K562 (cell line): ENCODE measurements at regions not wholly inside any gene's neighbourhood (a gene's known extent, or its start where the extent isn't known, plus 50 kb on each side); places are given as distances from the start of the nearest gene placed in this dataset.

ENCODE experiments used
- ATAC-seq: fragments of 200-7000 bp; cut with Tn5 transposase; 3 replicates; pipeline ENCODE4 v1.9.1; 2020; ENCODE audit warnings: moderate library complexity
- BruUV-seq: library from RNA; stranded (reverse); fragments of 400-500 nt; replicated peaks from 2 replicates; lab custom pipeline; 2021; lab: Mats Ljungman, UMichigan
- CTCF ChIA-PET: fragments of 300-600 bp; formaldehyde crosslinking; extraction: SDS; loops from one replicate; lab custom pipeline; 2021; ENCODE audit warnings: low intra/inter-chr PET ratio; lab: Yijun Ruan, JAX
- POLR2A ChIA-PET: fragments of 300-600, 350-650 bp; sonication (Branson Sonifier 250); formaldehyde crosslinking; extraction: SDS; loops from one replicate; lab custom pipeline; 2021; ENCODE audit warnings: antibody characterized with exemption, inconsistent platforms; lab: Yijun Ruan, JAX
- DNase-seq, 4 experiments: peaks; one replicate each; pipeline versions ENCODE4 v3.0.0 to v3.0.0-alpha.2; 2011 to 2018; ENCODE audit warnings: low spot score in 3 of 4, mixed read lengths in 3 of 4; ENCODE audit errors: extremely low read depth in 1 of 4
- FAIRE-seq: peaks from 2 replicates; lab custom pipeline; 2011; peaks lifted over from hg19 to GRCh38; lab: Jason Lieb, UNC
- H2AFZ ChIP-seq: 2 replicates; pipeline ENCODE4 v1.6.0; 2011; ENCODE audit warnings: low read depth, low read length, control low read depth, inconsistent platforms
- H3K27ac ChIP-seq: fragments of 200-600 bp; 3 replicates; pipeline ENCODE4 v1.8.0; 2011; ENCODE audit warnings: low read depth, mild to moderate bottlenecking, control low read depth, inconsistent platforms, low read length, moderate library complexity, mixed read lengths; ENCODE audit errors: extremely low read depth
- H3K27me3 ChIP-seq, 2 experiments: fragments of 300-600 bp in 1 of 2; 2 replicates in 1 of 2; 3 replicates in 1 of 2; pipeline versions ENCODE4 v1.6.0 to v1.8.0; 2011; ENCODE audit warnings: inconsistent platforms in 2 of 2, low read length in 2 of 2, mild to moderate bottlenecking in 1 of 2, mixed read lengths in 1 of 2, moderate library complexity in 1 of 2; ENCODE audit not compliant: control insufficient read depth in 2 of 2, insufficient read depth in 2 of 2
- H3K36me3 ChIP-seq: fragments of 300-600 bp; 3 replicates; pipeline ENCODE4 v1.8.0; 2011; ENCODE audit warnings: mild to moderate bottlenecking, low read length, inconsistent platforms; ENCODE audit not compliant: control insufficient read depth, insufficient read depth
- H3K4me1 ChIP-seq, 2 experiments: fragments of 200-600 bp in 1 of 2; replicated peaks in 1 of 2; 2 replicates in 1 of 2; 3 replicates in 1 of 2; pipeline versions ENCODE4 v1.5.1 to v1.8.0; 2011; ENCODE audit warnings: inconsistent platforms in 2 of 2, low read length in 2 of 2, mild to moderate bottlenecking in 1 of 2, mixed read lengths in 1 of 2, moderate library complexity in 1 of 2; ENCODE audit not compliant: control insufficient read depth in 2 of 2, insufficient read depth in 2 of 2
- H3K4me2 ChIP-seq: 2 replicates; pipeline ENCODE4 v1.6.1; 2011; ENCODE audit warnings: low read length, control low read depth, inconsistent platforms, mixed read lengths; ENCODE audit not compliant: insufficient read depth
- H3K4me3 ChIP-seq: fragments of 200-600 bp; sonication (generic), shearing (Covaris generic); 2 replicates; pipeline ENCODE4 v1.5.1; 2016; ENCODE audit warnings: control low read depth, inconsistent platforms
- H3K79me2 ChIP-seq: fragments of 200-600 bp; 3 replicates; pipeline ENCODE4 v1.8.0; 2011; ENCODE audit warnings: low read length, inconsistent platforms; ENCODE audit not compliant: control insufficient read depth, insufficient read depth
- H3K9ac ChIP-seq, 2 experiments: 2 replicates each; pipeline versions ENCODE4 v1.6.0 to v1.6.1; 2011; ENCODE audit warnings: low read depth in 2 of 2, low read length in 2 of 2, control low read depth in 1 of 2, inconsistent platforms in 1 of 2, mild to moderate bottlenecking in 1 of 2, mixed read lengths in 1 of 2; ENCODE audit not compliant: insufficient read depth in 1 of 2
- H3K9me1 ChIP-seq: one replicate; pipeline ENCODE4 v1.6.0; 2011; ENCODE audit warnings: inconsistent platforms, mild to moderate bottlenecking, low read length, moderate library complexity; ENCODE audit not compliant: control insufficient read depth, insufficient read depth
- H3K9me3 ChIP-seq: replicated peaks from 2 replicates; pipeline ENCODE4 v1.5.1; 2011; ENCODE audit warnings: low read depth, low read length, inconsistent platforms; ENCODE audit not compliant: control insufficient read depth, insufficient read depth
- H4K20me1 ChIP-seq: replicated peaks from 2 replicates; pipeline ENCODE4 v1.6.1; 2011; ENCODE audit warnings: low read length, inconsistent platforms, mixed read lengths; ENCODE audit not compliant: control insufficient read depth, insufficient read depth
- ARID2 ChIP-seq: fragments of 450-650 bp; IDR thresholded peaks from 2 replicates; pipeline ENCODE4 v1.6.1; 2017; ENCODE audit warnings: antibody characterized with exemption, mild to moderate bottlenecking
- BACH1 ChIP-seq: fragments of 200-800 bp; sonication (Bioruptor generic); IDR thresholded peaks from 2 replicates; pipeline ENCODE4 v1.6.1; 2016; ENCODE audit warnings: missing genetic modification characterization, missing compliant biosample characterization
- BDP1 ChIP-seq: IDR thresholded peaks from 3 replicates; pipeline ENCODE4 v1.6.1; 2011; ENCODE audit not compliant: insufficient read length, insufficient read depth
- CBFA2T2 ChIP-seq: fragments of 450-650 bp; conservative IDR thresholded peaks from 2 replicates; pipeline ENCODE4 v1.6.1; 2017; ENCODE audit warnings: mild to moderate bottlenecking
- CGGBP1 ChIP-seq: fragments of 250-450 bp; sonication (Bioruptor Pico); IDR thresholded peaks from 2 replicates; pipeline ENCODE4 v1.9.0; 2021; ENCODE audit warnings: mild to moderate bottlenecking
- DMBX1 ChIP-seq: fragments of 250-450 bp; sonication (Bioruptor Pico); IDR thresholded peaks from 2 replicates; pipeline ENCODE4 v1.8.0; 2022; ENCODE audit warnings: inconsistent platforms, mild to moderate bottlenecking, moderate library complexity, borderline replicate concordance
- ETV1 ChIP-seq: fragments of 450-650 bp; conservative IDR thresholded peaks from 2 replicates; pipeline ENCODE4 v1.6.1; 2016; ENCODE audit warnings: missing genetic modification characterization, control low read depth, low read depth, missing compliant biosample characterization
- GABPA ChIP-seq: fragments of 200-800 bp; sonication (Bioruptor generic); conservative IDR thresholded peaks from 2 replicates; pipeline ENCODE4 v1.6.1; 2016; ENCODE audit warnings: low read depth, missing genetic modification characterization, missing compliant biosample characterization
- MAFG ChIP-seq: fragments of 450-650 bp; conservative IDR thresholded peaks from 2 replicates; pipeline ENCODE4 v1.6.1; 2016; ENCODE audit warnings: missing genetic modification characterization, missing compliant biosample characterization
- MCM2 ChIP-seq: fragments of 450-650 bp; IDR thresholded peaks from 2 replicates; pipeline ENCODE4 v1.6.1; 2017; ENCODE audit warnings: low read depth, mild to moderate bottlenecking
- MTF1 ChIP-seq: fragments of 250-450 bp; sonication (Bioruptor Pico); IDR thresholded peaks from 2 replicates; pipeline ENCODE4 v1.9.0; 2021; ENCODE audit warnings: moderate library complexity, mild to moderate bottlenecking, inconsistent platforms, borderline replicate concordance
- MYNN ChIP-seq, 2 experiments: sonication (generic); formaldehyde crosslinking in 1 of 2; IDR thresholded peaks; 2 replicates each; pipeline versions ENCODE4 v1.5.0 to v1.6.1; 2016 to 2020; ENCODE audit warnings: antibody characterized with exemption in 1 of 2, missing genetic modification reagents in 1 of 2
- NFATC3 ChIP-seq: fragments of 450-650 bp; IDR thresholded peaks from 2 replicates; pipeline ENCODE4 v1.6.1; 2017; ENCODE audit warnings: mild to moderate bottlenecking
- NFE2L1 ChIP-seq: fragments of 450-650 bp; IDR thresholded peaks from 2 replicates; pipeline ENCODE4 v1.6.1; 2016; ENCODE audit warnings: missing genetic modification characterization, low read depth, mild to moderate bottlenecking, missing compliant biosample characterization, moderate library complexity, borderline replicate concordance
- PKNOX1 ChIP-seq: fragments of 450-650 bp; IDR thresholded peaks from 2 replicates; pipeline ENCODE4 v1.6.1; 2016
- RBFOX2 ChIP-seq: fragments of 200-400 bp; formaldehyde crosslinking; IDR thresholded peaks from 2 replicates; pipeline ENCODE4 v1.6.1; 2017; ENCODE audit warnings: low read depth, mild to moderate bottlenecking, low read length, moderate library complexity
- SMAD1 ChIP-seq: fragments of 150-350 bp; IDR thresholded peaks from 2 replicates; pipeline ENCODE4 v1.6.1; 2014; ENCODE audit warnings: low read length, low read depth; ENCODE audit not compliant: partially characterized antibody
- SP1 ChIP-seq: sonication (generic); formaldehyde crosslinking; IDR thresholded peaks from 2 replicates; pipeline ENCODE4 v1.8.1; 2022; ENCODE audit warnings: mild to moderate bottlenecking, missing genetic modification reagents
- SRSF9 ChIP-seq: fragments of 200-400 bp; formaldehyde crosslinking; IDR thresholded peaks from 2 replicates; pipeline ENCODE4 v1.6.1; 2017; ENCODE audit warnings: low read depth, low read length, borderline replicate concordance
- TAF15 ChIP-seq: fragments of 200-400 bp; formaldehyde crosslinking; IDR thresholded peaks from 2 replicates; pipeline ENCODE4 v1.6.1; 2017; ENCODE audit warnings: mild to moderate bottlenecking, low read depth, low read length, moderate library complexity
- ZKSCAN1 ChIP-seq: fragments of 150-350 bp; IDR thresholded peaks from 2 replicates; pipeline ENCODE4 v1.6.1; 2016; ENCODE audit warnings: low read depth, low read length
- ZNF445 ChIP-seq: fragments of 250-450 bp; sonication (Bioruptor Pico); IDR thresholded peaks from 2 replicates; pipeline ENCODE4 v1.4.0; 2020; ENCODE audit warnings: low read depth, mild to moderate bottlenecking, moderate library complexity
- WGBS: fragments of 100-300 bp; shearing (Covaris generic); methylation state at CpG from one replicate; pipeline ENCODE4 v1.1.6; 2016; ENCODE audit warnings: low coverage, mixed read lengths; ENCODE audit not compliant: insufficient coverage; ENCODE audit errors: missing lambda C conversion rate; 5-methylcytosine and 5-hydroxymethylcytosine counted together
- in situ Hi-C: fragments of 300-500 bp; cut with MboI; formaldehyde crosslinking; loops from 4 replicates; pipeline ENCODE4 v1.15.0; 2018; ENCODE audit warnings: inconsistent platforms, mixed read lengths
- intact Hi-C: fragments of 100-400 bp; cut with micrococcal nuclease; formaldehyde crosslinking; loops from 2 replicates; pipeline ENCODE4 v1.14.2; 2022

DNA sequence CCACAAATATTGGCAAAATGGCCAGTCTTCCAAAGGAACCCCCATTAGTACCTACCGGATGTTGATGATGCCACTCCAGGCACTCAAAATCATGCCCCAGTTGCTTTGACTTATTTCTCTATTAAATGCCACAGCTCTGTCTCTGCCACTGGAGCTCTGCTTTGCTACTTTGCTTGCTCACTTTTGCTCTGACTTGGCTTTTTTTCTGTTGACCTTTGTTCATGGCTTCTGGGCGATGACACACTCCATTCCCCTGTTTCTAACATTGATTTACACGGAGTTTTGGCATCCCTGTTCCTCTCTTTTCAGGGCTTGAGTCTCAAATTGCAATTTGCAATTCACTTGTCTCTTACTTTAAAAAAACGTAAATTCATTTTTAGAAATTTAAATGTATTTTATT lies 217.1 kb upstream of the SPRY2 start:
- H3K9me1 ChIP-seq, result no peaks in the 10 kb centered on the region
- intact Hi-C loops, result no loop called here
- TF ChIP-seq MCM2, result no peak
- 0 out of 2 replicates have a peak, but pooled peaks have one; percentile 20 for TF ChIP-seq SP1 (CRISPR knock-in tag)
- TF ChIP-seq MAFG (tag), result no peak
- no peak for TF ChIP-seq CGGBP1 (CRISPR knock-in tag)
- no peak for TF ChIP-seq ZNF445 (CRISPR knock-in tag)
- no peak for TF ChIP-seq ZKSCAN1
- TF ChIP-seq SRSF9, result no peak
- TF ChIP-seq CBFA2T2, result no peak
- TF ChIP-seq MYNN (IDR thresholded peaks at IDR 0.05), result no peak
- TF ChIP-seq MYNN (CRISPR knock-in tag; IDR thresholded peaks at IDR 0.05), result no peak
- TF ChIP-seq NFE2L1 (tag), result no peak
- no peak for TF ChIP-seq NFATC3
- no peak for TF ChIP-seq RBFOX2
- no peak for TF ChIP-seq SMAD1
- no peak for TF ChIP-seq ARID2
- no peak for TF ChIP-seq PKNOX1
- no peak for TF ChIP-seq DMBX1
- no peak for TF ChIP-seq TAF15
- peak; percentile 26; the same call in 1 of the 2 replicates for TF ChIP-seq ETV1 (tag)
- TF ChIP-seq BDP1, result peak; percentile 16
- TF ChIP-seq MTF1 (CRISPR knock-in tag), result no peak
- TF ChIP-seq BACH1 (tag), result peak; percentile 27; the same call in 1 of the 2 replicates
- no peak for TF ChIP-seq GABPA (tag)

More for the DNA sequence above, 217.1 kb upstream of the SPRY2 start:
- Histone ChIP-seq H3K27me3 (peaks cover 6 to 13% of the 10 kb centered on the region in 2 experiments), H3K4me1 (no peaks in the 10 kb centered on the region), H3K4me3 (no peak overlapping the region), H2AFZ (no peak overlapping the region), H3K36me3 (no peaks in the 10 kb centered on the region), H3K27ac (no peak overlapping the region), H3K9ac (no peak overlapping the region), H3K9me3 (no peaks in the 10 kb centered on the region), H3K79me2 (no peaks in the 10 kb centered on the region), H4K20me1 (no peaks in the 10 kb centered on the region), H3K4me2 (no peak overlapping the region)
- 9% methylated on average over 4 of the region's 4 CpGs for WGBS
- peak; percentile 12; the same call in 2 of the 3 replicates for ATAC-seq
- DNase-seq, result peak in 3 of 4 experiments; percentile 18 to 27 (median 25)
- ChIA-PET CTCF (no interaction called here), POLR2A (interaction anchor here (0.7 to 1.2 kb wide), 2 partner anchors 14 to 20 kb away, joined by 3 read pairs; no protein-coding TSS in a partner anchor)
- in situ Hi-C loops, result no loop called here
- no TSS peak for BruUV-seq
- no peak for FAIRE-seq
